Ovary (tissue), 7 donors: ENCODE measurements at regions not wholly inside any gene's neighbourhood (a gene's known extent, or its start where the extent isn't known, plus 50 kb on each side); places are given as distances from the start of the nearest gene placed in this dataset.

Source experiments
- DNase-seq, 5 donors: peaks; one replicate each; pipeline ENCODE4 v3.0.0-alpha.2; 2019 to 2020
- H3K27ac ChIP-seq, 2 donors: fragments of 200-600 bp; one replicate each; pipeline versions ENCODE4 v1.5.1 to v1.8.0; 2019 to 2022
- H3K27me3 ChIP-seq: fragments of 200-600 bp; one replicate; pipeline ENCODE4 v1.8.0; 2022
- H3K36me3 ChIP-seq: fragments of 200-600 bp; sonication (generic); one replicate; pipeline ENCODE4 v1.5.1; 2019
- H3K4me1 ChIP-seq: one replicate; pipeline ENCODE4 v1.8.1; 2013; ENCODE audit warnings: mild to moderate bottlenecking, moderate library complexity; ENCODE audit not compliant: insufficient read depth
- H3K4me3 ChIP-seq: fragments of 200-600 bp; sonication (generic); one replicate; pipeline ENCODE4 v1.5.1; 2017
- H3K9me3 ChIP-seq, 2 donors: fragments of 200-600 bp in 1 of 2; sonication (generic) in 1 of 2; one replicate each; pipeline versions ENCODE4 v1.5.1 to v1.8.1; 2013 to 2019; ENCODE audit warnings: mild to moderate bottlenecking in 1 of 2, moderate library complexity in 1 of 2
- EP300 ChIP-seq: sonication (generic); formaldehyde crosslinking; IDR thresholded peaks from one replicate; pipeline ENCODE4 v1.6.1; 2017; ENCODE audit warnings: antibody characterized with exemption
- POLR2A ChIP-seq: fragments of 450-650 bp; IDR thresholded peaks from one replicate; pipeline ENCODE4 v1.6.1; 2017; ENCODE audit warnings: antibody characterized with exemption, mild to moderate bottlenecking, moderate library complexity
- WGBS, 3 donors: extraction: QIAGEN DNeasy Blood & Tissue Kit in 1 of 3; methylation state at CpG; one replicate each; pipeline versions ENCODE4 v1.1.5 to v1.1.7; 2013 to 2017; 5-methylcytosine and 5-hydroxymethylcytosine counted together
- intact Hi-C, 4 donors: fragments of 100-400 bp; cut with DNase I; formaldehyde crosslinking; loops; one replicate each; pipeline versions ENCODE4 v1.11.0 to v1.15.1; 2022 to 2023
- TF ChIP-seq, protein P1 (sequence below), 3 donors: fragments of 450-650 bp in 2 of 3; fragments of 200-600 bp in 1 of 3; IDR thresholded peaks; one replicate each; pipeline versions ENCODE4 v1.5.1 to v1.8.0; 2016 to 2022; ENCODE audit warnings: antibody characterized with exemption in 3 of 3, mild to moderate bottlenecking in 1 of 3
- donor health status: DM: no; HTN: no; CAD: no; lungs with moderate emphysema.
- donor health status: DM: no; HTN: no; CAD: no.
- donor health status: Bipolar disorder and iron deficiency.
- donor health status: DM: no; HTN: no; CAD: no.
- donor health status: DM: yes; HTN: yes; CAD: no.

GRCh38 chr2:35858216-35858615, 497.4 kb upstream of the CRIM1 start:
- H3K4me3 ChIP-seq, result no peak overlapping the region
- DNase-seq, result no peak
- H3K27me3 ChIP-seq, result no peaks in the 10 kb centered on the region
- H3K4me1 ChIP-seq, result no peaks in the 10 kb centered on the region
- 79 to 94% (median 90%) methylated on average over 1 of the region's 1 CpG for WGBS, 3 donors
- H3K9me3 ChIP-seq, result no peaks in the 10 kb centered on the region
- no peaks in the 10 kb centered on the region for H3K36me3 ChIP-seq
- TF ChIP-seq, protein P1, sequence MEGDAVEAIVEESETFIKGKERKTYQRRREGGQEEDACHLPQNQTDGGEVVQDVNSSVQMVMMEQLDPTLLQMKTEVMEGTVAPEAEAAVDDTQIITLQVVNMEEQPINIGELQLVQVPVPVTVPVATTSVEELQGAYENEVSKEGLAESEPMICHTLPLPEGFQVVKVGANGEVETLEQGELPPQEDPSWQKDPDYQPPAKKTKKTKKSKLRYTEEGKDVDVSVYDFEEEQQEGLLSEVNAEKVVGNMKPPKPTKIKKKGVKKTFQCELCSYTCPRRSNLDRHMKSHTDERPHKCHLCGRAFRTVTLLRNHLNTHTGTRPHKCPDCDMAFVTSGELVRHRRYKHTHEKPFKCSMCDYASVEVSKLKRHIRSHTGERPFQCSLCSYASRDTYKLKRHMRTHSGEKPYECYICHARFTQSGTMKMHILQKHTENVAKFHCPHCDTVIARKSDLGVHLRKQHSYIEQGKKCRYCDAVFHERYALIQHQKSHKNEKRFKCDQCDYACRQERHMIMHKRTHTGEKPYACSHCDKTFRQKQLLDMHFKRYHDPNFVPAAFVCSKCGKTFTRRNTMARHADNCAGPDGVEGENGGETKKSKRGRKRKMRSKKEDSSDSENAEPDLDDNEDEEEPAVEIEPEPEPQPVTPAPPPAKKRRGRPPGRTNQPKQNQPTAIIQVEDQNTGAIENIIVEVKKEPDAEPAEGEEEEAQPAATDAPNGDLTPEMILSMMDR (IDR thresholded peaks at IDR 0.05), result no peak
- no peak for TF ChIP-seq POLR2A
- intact Hi-C loops, result no loop called here
- H3K27ac ChIP-seq, result no peak overlapping the region

GRCh38 chr2:35857498-35857897, 498.1 kb upstream of the CRIM1 start:
- H3K27me3 ChIP-seq, result no peaks in the 10 kb centered on the region
- 58 to 70% (median 67%) methylated on average over 3 of the region's 3 CpGs for WGBS, 3 donors
- H3K4me1 ChIP-seq, result no peaks in the 10 kb centered on the region
- H3K4me3 ChIP-seq, result no peak overlapping the region
- H3K27ac ChIP-seq, result no peak overlapping the region
- no peaks in the 10 kb centered on the region for H3K9me3 ChIP-seq
- intact Hi-C loops, result no loop called here
- DNase-seq, result no peak
- TF ChIP-seq, protein P1 (IDR thresholded peaks at IDR 0.05), result no peak
- TF ChIP-seq EP300 (no peak), POLR2A (no peak)
- no peaks in the 10 kb centered on the region for H3K36me3 ChIP-seq

DNA sequence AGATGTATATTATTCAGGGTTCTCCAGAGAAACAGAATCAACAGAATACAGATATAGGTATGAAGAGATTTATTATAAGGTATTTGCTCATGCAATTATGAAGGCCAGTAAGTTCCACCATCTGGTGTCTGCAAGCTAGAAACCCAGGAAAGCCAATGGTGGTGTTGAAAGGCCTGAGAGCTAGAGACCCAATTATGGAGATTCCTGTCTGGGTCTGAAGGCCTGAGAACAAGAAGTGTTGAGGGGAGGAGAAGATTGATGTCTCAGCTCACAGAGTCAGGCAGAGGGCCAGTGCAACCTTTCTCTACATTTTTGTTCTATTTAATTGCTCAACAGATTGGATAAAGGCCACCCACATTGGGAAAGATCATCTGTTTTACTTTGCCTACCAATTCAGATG, 524.2 kb upstream of the CRIM1 start:
- no peaks in the 10 kb centered on the region for H3K27me3 ChIP-seq
- no peaks in the 10 kb centered on the region for H3K9me3 ChIP-seq
- TF ChIP-seq POLR2A, result no peak
- TF ChIP-seq, protein P1 (IDR thresholded peaks at IDR 0.05), result no peak
- TF ChIP-seq EP300, result no peak
- no peak overlapping the region for H3K4me3 ChIP-seq
- intact Hi-C loops, result no loop called here
- no peaks in the 10 kb centered on the region for H3K4me1 ChIP-seq
- H3K36me3 ChIP-seq, result no peaks in the 10 kb centered on the region
- no peak for DNase-seq
- no peak overlapping the region for H3K27ac ChIP-seq

DNA sequence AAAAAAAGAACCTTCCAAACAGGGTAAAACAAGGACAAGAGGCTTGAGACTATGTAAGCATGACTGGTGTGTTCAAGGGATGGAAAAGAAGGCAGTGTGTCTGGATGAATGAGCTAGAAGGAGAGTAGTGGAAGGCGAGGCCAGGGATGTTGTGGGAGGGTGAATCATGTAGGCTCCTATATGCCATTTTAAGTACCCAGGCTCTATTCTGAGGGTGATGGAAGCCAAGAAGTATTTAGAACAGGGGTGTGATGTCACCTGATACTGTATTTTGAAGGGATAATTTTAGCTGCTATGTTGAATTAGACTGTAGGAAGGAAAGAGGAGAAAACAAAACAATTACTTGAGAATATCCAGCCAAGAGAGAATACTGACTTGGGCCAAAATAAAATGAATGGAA, 524.7 kb upstream of the CRIM1 start:
- H3K27me3 ChIP-seq, result no peaks in the 10 kb centered on the region
- intact Hi-C loops, result no loop called here
- no peaks in the 10 kb centered on the region for H3K36me3 ChIP-seq
- H3K27ac ChIP-seq, result no peak overlapping the region
- no peak overlapping the region for H3K4me3 ChIP-seq
- WGBS, 3 donors, result 84 to 88% (median 87%) methylated on average over 1 of the region's 1 CpG
- no peaks in the 10 kb centered on the region for H3K9me3 ChIP-seq
- no peaks in the 10 kb centered on the region for H3K4me1 ChIP-seq
- no peak for DNase-seq
- TF ChIP-seq, protein P1 (IDR thresholded peaks at IDR 0.05), result no peak
- TF ChIP-seq EP300 (no peak), POLR2A (no peak)

DNA sequence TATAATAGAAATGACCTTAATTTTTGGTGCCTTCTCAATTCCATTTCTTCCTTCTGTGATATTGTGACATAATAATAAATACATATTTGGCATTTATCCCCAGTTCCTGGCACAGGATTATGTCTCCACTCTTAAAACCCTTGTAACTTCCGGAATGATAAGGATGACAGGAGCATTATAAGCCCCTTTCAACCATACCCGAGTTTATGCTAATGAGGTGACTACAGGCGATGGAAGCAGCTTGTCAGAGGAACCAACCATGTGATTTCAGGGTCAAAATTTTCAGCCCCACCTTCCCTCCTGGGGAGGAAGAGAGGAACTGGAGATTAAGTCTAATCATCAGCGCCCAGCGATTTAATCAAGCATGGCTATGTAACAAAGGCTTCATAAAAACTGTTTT, 528.5 kb upstream of the CRIM1 start:
- H3K27me3 ChIP-seq, result no peaks in the 10 kb centered on the region
- no peaks in the 10 kb centered on the region for H3K9me3 ChIP-seq
- H3K36me3 ChIP-seq, result no peaks in the 10 kb centered on the region
- DNase-seq, result no peak
- WGBS, 3 donors, result 50 to 67% (median 57%) methylated on average over 5 of the region's 5 CpGs
- intact Hi-C loops, result no loop called here
- no peaks in the 10 kb centered on the region for H3K4me1 ChIP-seq
- TF ChIP-seq POLR2A (no peak), EP300 (no peak)
- TF ChIP-seq, protein P1 (IDR thresholded peaks at IDR 0.05), result no peak
- no peak overlapping the region for H3K27ac ChIP-seq
- H3K4me3 ChIP-seq, result no peak overlapping the region
